Thyroid gland (tissue), 4 donors: ENCODE measurements at regions not wholly inside any gene's neighbourhood (a gene's known extent, or its start where the extent isn't known, plus 50 kb on each side); places are given as distances from the start of the nearest gene placed in this dataset.

Experiments used
- POLR2A ChIP-seq, 2 donors: fragments of 450-650 bp; IDR thresholded peaks; one replicate each; pipeline ENCODE4 v1.6.1; 2017; ENCODE audit warnings: antibody characterized with exemption in 2 of 2, mild to moderate bottlenecking in 2 of 2, moderate library complexity in 1 of 2
- TF ChIP-seq, protein P1 (sequence below), 6 experiments: fragments of 200-600 bp in 3 of 6; fragments of 450-650 bp in 3 of 6; sonication (generic) in 3 of 6; IDR thresholded peaks; one replicate each; pipeline ENCODE4 v1.5.1; 2016 to 2019; ENCODE audit warnings: antibody characterized with exemption in 6 of 6, mild to moderate bottlenecking in 2 of 6, inconsistent platforms in 1 of 6, moderate library complexity in 1 of 6

GRCh38 chr9:129463477-129463876 is 157.4 kb downstream of the C9orf50 start:
- TF ChIP-seq, protein P1, sequence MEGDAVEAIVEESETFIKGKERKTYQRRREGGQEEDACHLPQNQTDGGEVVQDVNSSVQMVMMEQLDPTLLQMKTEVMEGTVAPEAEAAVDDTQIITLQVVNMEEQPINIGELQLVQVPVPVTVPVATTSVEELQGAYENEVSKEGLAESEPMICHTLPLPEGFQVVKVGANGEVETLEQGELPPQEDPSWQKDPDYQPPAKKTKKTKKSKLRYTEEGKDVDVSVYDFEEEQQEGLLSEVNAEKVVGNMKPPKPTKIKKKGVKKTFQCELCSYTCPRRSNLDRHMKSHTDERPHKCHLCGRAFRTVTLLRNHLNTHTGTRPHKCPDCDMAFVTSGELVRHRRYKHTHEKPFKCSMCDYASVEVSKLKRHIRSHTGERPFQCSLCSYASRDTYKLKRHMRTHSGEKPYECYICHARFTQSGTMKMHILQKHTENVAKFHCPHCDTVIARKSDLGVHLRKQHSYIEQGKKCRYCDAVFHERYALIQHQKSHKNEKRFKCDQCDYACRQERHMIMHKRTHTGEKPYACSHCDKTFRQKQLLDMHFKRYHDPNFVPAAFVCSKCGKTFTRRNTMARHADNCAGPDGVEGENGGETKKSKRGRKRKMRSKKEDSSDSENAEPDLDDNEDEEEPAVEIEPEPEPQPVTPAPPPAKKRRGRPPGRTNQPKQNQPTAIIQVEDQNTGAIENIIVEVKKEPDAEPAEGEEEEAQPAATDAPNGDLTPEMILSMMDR (IDR thresholded peaks at IDR 0.05) = no peak
- TF ChIP-seq POLR2A (IDR thresholded peaks at IDR 0.05) = no peak
